ENCODE measurements at regions not wholly inside any gene's neighbourhood (a gene's known extent, or its start where the extent isn't known, plus 50 kb on each side); places are given as distances from the start of the nearest gene placed in this dataset.

DNA sequence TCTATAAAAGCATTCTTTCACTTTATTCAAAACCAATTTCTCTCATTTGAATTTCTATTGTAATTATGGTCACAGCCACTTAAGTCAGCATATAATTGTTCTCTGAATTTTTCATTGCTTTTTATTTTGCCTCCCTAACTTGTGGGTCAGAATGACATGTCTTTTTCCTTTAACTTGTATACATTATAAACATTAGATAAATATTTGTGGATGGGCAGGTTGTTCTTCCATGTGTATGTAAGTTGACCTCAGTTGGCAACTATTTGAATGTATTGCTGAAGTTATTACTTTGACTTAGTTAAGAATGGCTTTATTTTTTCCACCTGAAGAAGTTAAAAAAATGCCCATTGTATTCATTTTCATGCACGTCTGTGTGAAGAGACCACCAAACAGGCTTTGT, 83.0 kb upstream of the MAP3K7 start:
- H3K4me3 ChIP-seq (replicated peaks in 1 of 3), result no peak overlapping the region
- no peak overlapping the region for H3K27ac ChIP-seq
- no peaks in the 10 kb centered on the region for H3K9me3 ChIP-seq
- H3K4me1 ChIP-seq, result no peaks in the 10 kb centered on the region
- intact Hi-C loops (cut with DNase I), result no loop called here
- H3K27me3 ChIP-seq, result no peaks in the 10 kb centered on the region
- DNase-seq, result no peak
- 60 to 67% methylated on average over 1 of the region's 1 CpG for WGBS, 2 donors
- H3K36me3 ChIP-seq, result no peaks in the 10 kb centered on the region
- TF ChIP-seq POLR2A (IDR thresholded peaks at IDR 0.05), result no peak
- TF ChIP-seq, protein P1, sequence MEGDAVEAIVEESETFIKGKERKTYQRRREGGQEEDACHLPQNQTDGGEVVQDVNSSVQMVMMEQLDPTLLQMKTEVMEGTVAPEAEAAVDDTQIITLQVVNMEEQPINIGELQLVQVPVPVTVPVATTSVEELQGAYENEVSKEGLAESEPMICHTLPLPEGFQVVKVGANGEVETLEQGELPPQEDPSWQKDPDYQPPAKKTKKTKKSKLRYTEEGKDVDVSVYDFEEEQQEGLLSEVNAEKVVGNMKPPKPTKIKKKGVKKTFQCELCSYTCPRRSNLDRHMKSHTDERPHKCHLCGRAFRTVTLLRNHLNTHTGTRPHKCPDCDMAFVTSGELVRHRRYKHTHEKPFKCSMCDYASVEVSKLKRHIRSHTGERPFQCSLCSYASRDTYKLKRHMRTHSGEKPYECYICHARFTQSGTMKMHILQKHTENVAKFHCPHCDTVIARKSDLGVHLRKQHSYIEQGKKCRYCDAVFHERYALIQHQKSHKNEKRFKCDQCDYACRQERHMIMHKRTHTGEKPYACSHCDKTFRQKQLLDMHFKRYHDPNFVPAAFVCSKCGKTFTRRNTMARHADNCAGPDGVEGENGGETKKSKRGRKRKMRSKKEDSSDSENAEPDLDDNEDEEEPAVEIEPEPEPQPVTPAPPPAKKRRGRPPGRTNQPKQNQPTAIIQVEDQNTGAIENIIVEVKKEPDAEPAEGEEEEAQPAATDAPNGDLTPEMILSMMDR (IDR thresholded peaks at IDR 0.05), result no peak

DNA sequence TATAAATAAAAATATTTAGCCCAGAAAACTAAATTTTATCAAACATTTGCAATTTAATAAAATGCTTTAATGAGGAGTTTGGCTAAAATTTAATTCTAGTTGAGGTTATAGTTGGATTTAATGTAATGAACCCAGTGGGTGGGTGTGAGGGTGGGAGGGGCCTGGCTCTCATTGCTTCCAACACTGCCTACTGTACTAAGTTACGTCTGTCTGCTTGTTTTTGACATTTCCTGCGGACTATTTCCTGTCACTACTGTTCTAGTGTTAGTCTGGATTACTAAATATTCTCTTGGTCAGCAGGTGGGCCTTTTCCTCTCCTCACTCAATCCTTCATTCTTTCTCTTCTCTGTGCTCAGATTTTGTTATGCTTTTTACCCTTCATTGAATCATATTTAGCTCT, 82.5 kb upstream of the MAP3K7 start:
- Histone ChIP-seq H3K4me3 (replicated peaks in 1 of 3) (no peak overlapping the region), H3K27me3 (no peaks in the 10 kb centered on the region), H3K4me1 (no peaks in the 10 kb centered on the region), H3K27ac (no peak overlapping the region), H3K9me3 (no peaks in the 10 kb centered on the region), H3K36me3 (no peaks in the 10 kb centered on the region)
- no peak for DNase-seq
- WGBS, 2 donors, result 57 to 71% methylated on average over 2 of the region's 2 CpGs
- no peak for TF ChIP-seq POLR2A (IDR thresholded peaks at IDR 0.05)
- TF ChIP-seq, protein P1 (IDR thresholded peaks at IDR 0.05), result no peak
- intact Hi-C loops (cut with DNase I), result no loop called here

DNA sequence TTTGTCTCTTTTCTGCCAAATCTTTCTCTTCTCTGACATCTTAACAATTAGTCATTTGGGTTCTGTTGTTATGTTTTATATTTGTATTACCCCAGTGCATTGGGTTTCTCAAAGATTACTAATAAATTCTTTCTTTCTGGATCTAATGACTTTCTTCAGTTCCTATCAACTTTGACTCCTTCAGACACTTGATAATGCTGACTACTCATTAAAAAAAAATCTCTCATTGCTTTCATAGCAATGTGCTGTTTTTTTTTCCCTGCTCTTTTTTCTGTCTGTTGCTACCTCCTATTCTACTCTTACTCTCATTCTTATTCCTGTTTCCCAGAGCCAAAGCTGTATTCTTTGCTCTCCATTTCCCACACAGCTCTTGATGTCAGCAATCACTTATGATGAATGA, 81.3 kb upstream of the MAP3K7 start:
- intact Hi-C loops (cut with DNase I), result no loop called here
- no peak for DNase-seq
- no peaks in the 10 kb centered on the region for H3K4me1 ChIP-seq
- no peak overlapping the region for H3K27ac ChIP-seq
- no peak overlapping the region for H3K4me3 ChIP-seq (replicated peaks in 1 of 3)
- no peaks in the 10 kb centered on the region for H3K36me3 ChIP-seq
- H3K27me3 ChIP-seq, result no peaks in the 10 kb centered on the region
- no peaks in the 10 kb centered on the region for H3K9me3 ChIP-seq
- TF ChIP-seq, protein P1 (IDR thresholded peaks at IDR 0.05), result no peak
- TF ChIP-seq POLR2A (IDR thresholded peaks at IDR 0.05), result no peak

DNA sequence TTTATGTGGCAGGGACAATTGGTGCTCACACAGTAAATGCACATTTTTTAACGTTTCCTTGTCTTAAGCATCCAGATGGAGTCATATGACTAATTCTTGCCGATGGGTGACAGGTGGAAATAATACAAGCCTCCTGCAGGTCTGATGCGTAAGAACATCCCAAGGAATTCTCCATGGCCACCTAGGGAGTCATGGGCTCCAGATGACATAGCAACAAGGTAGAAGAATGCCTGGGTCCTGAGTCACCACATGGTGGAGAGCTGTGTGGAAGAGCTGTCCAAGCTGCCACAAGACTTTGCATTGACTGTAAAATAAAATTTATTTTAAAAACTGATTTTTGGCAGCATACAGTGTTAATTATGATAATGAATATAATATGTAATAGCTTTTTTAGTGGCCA, 77.0 kb upstream of the MAP3K7 start:
- TF ChIP-seq POLR2A (IDR thresholded peaks at IDR 0.05), result no peak
- TF ChIP-seq, protein P1 (IDR thresholded peaks at IDR 0.05), result no peak
- H3K4me3 ChIP-seq (replicated peaks in 1 of 3), result no peak overlapping the region
- H3K27me3 ChIP-seq, result no peaks in the 10 kb centered on the region
- DNase-seq, result no peak
- no peaks in the 10 kb centered on the region for H3K4me1 ChIP-seq
- no peaks in the 10 kb centered on the region for H3K36me3 ChIP-seq
- H3K9me3 ChIP-seq, result no peaks in the 10 kb centered on the region
- intact Hi-C loops (cut with DNase I), result no loop called here
- H3K27ac ChIP-seq, result no peak overlapping the region
- 89 to 91% methylated on average over 3 of the region's 3 CpGs for WGBS, 2 donors

DNA sequence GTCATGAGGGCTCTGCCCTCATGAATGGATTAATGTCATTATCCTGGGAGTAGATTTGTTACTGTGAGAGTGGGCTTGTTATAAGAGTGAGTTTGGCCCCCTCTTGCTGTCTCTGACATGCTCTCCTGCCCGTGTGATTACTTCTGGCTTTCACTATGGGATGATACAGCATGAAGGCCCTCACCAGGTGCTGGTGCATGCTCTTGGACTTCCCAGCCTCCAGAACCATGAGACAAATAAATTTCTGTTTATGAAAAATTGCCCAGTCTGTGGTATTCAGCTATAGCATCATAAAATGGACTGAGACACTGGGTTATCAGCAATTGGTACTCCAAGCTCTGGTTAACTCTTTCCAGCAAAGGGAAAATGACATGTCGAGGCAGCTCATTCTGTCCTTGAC, 76.2 kb upstream of the MAP3K7 start:
- WGBS, 2 donors, result 66 to 68% methylated on average over 2 of the region's 2 CpGs
- DNase-seq, result no peak
- H3K4me1 ChIP-seq, result no peaks in the 10 kb centered on the region
- no peaks in the 10 kb centered on the region for H3K36me3 ChIP-seq
- TF ChIP-seq POLR2A (IDR thresholded peaks at IDR 0.05), result no peak
- TF ChIP-seq, protein P1 (IDR thresholded peaks at IDR 0.05), result no peak
- no peaks in the 10 kb centered on the region for H3K9me3 ChIP-seq
- no peak overlapping the region for H3K4me3 ChIP-seq (replicated peaks in 1 of 3)
- H3K27me3 ChIP-seq, result no peaks in the 10 kb centered on the region
- intact Hi-C loops (cut with DNase I), result no loop called here
- no peak overlapping the region for H3K27ac ChIP-seq

Measured in thyroid gland (tissue), 4 donors.